ENCODE measurements at regions not wholly inside any gene's neighbourhood (a gene's known extent, or its start where the extent isn't known, plus 50 kb on each side); places are given as distances from the start of the nearest gene placed in this dataset.

DNA sequence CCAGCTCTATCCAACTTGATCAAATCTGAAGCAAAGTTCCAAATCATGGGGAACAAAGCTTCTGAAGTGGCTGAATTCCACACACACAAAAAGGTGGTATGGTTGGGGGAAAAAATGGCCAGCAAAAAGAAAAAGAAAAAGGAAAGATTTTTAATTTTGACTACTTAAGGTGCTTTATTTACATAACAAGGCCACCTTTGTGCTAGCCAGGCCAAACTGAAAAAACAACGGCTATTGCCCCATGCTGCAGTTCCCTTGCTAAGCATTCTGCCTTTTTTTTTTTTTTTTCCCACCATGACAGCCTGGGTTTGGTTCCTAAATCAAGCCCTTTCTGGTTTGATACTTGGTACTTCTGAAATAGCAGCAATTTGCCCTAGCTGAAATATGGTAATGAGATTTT lies 66.5 kb upstream of the DAZL start:
- Histone ChIP-seq H3K4me3 (no peak overlapping the region), H3K27me3 (no peaks in the 10 kb centered on the region), H3K36me3 (no peaks in the 10 kb centered on the region), H4K20me1 (no peaks in the 10 kb centered on the region), H3K4me1 (no peaks in the 10 kb centered on the region), H3K4me2 (no peak overlapping the region), H3K9ac (no peak overlapping the region), H3K9me3 (peaks cover 20% of the 10 kb centered on the region), H3K27ac (no peak overlapping the region)
- TF ChIP-seq Cebpa-rat (IDR thresholded peaks at IDR 0.05), result no peak

DNA sequence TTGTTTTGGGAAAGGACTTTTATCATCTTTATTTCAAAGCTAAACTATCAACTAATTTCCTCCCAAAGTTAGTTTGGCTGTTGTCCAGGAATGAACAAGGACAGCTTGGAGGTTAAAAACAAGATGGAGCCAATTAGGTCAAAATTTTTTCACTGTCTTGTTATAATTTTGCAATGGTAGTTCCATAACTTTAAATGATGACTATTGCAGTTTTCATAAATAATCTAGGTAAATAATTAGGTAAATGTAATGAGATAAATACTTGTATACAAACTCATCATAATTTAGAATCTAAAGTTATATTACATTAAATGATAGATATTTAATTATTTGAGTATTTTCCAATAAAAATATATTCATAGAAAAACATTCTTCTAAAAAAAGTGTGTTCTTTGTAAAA lies 68.3 kb upstream of the DAZL start:
- Histone ChIP-seq H3K27ac (no peak overlapping the region), H3K4me2 (no peak overlapping the region), H3K4me3 (no peak overlapping the region), H4K20me1 (no peaks in the 10 kb centered on the region), H3K9me3 (peaks cover 30% of the 10 kb centered on the region), H3K36me3 (no peaks in the 10 kb centered on the region), H3K9ac (no peak overlapping the region), H3K27me3 (no peaks in the 10 kb centered on the region), H3K4me1 (no peaks in the 10 kb centered on the region)
- TF ChIP-seq Cebpa-rat (IDR thresholded peaks at IDR 0.05), result no peak

DNA sequence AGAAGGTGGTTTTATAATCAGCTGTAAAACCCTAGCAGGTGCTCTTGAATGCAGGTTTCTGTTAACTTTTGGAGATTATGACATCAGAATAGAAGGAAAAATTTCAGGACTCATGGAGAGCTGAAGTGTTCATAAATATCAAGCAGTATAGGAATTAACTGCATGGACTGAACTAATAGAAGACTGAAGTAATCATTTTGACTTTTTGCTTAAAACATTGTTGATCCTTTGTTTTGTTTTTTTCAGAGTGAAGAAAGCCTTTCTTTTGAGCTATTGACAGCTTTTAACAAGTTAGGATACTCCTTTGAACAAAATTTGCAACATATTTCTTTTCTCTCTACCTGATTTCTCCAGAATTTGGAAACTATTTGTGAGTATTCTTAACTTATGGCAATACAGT lies 70.6 kb upstream of the DAZL start:
- no peak for TF ChIP-seq Cebpa-rat (IDR thresholded peaks at IDR 0.05)
- Histone ChIP-seq H3K27ac (no peak overlapping the region), H3K27me3 (no peaks in the 10 kb centered on the region), H3K9me3 (peaks cover 30% of the 10 kb centered on the region), H3K36me3 (no peaks in the 10 kb centered on the region), H3K4me2 (no peak overlapping the region), H3K4me1 (no peaks in the 10 kb centered on the region), H3K9ac (no peak overlapping the region), H3K4me3 (no peak overlapping the region), H4K20me1 (no peaks in the 10 kb centered on the region)

DNA sequence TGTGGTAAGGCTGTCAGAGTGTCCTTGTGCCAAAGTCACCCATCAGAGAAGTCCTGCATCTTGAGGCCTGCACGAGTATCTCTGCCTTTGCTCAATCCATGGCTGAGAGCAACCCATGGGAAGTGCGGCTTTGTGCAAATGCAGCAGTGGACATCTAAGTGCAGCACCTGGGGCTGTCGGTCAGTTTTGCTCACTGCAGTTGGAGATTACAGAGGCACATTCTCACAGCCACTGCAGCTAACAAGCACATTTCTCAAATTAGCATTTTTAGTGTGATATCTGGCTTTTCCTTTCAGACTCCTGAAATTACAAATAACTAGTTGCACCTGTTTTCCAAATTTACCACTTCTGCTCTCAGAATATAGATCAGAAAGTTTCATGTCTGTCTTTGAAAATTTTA lies 81.5 kb upstream of the DAZL start:
- Histone ChIP-seq H3K9me3 (no peaks in the 10 kb centered on the region), H3K27ac (no peak overlapping the region), H3K36me3 (no peaks in the 10 kb centered on the region), H3K4me3 (no peak overlapping the region), H3K27me3 (no peaks in the 10 kb centered on the region), H3K4me1 (no peaks in the 10 kb centered on the region), H4K20me1 (no peaks in the 10 kb centered on the region), H3K4me2 (no peak overlapping the region), H3K9ac (no peak overlapping the region)
- no peak for TF ChIP-seq Cebpa-rat (IDR thresholded peaks at IDR 0.05)

DNA sequence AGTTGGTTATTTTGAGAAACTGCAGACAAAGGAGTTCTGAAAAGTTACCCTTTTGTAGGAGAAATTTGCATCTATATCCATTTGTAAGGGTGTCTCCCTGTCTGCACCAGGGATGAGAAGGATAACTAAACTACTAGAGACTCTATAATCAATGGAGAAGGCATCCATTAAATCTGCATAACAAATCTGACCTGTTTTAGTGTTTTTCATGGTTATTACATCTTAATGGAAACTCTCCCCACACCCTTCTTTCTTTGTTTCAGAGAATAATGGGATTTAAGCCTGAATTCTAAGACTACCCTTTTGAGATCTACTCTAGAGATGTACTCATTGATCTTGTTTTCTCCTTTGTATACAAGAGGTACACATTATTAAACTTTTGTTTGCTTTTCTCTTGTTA lies 82.0 kb upstream of the DAZL start:
- H3K4me1 ChIP-seq, result no peaks in the 10 kb centered on the region
- H3K9me3 ChIP-seq, result no peaks in the 10 kb centered on the region
- no peak overlapping the region for H3K4me3 ChIP-seq
- TF ChIP-seq Cebpa-rat (IDR thresholded peaks at IDR 0.05), result no peak
- H3K27ac ChIP-seq, result no peak overlapping the region
- no peaks in the 10 kb centered on the region for H4K20me1 ChIP-seq
- H3K36me3 ChIP-seq, result no peaks in the 10 kb centered on the region
- no peak overlapping the region for H3K9ac ChIP-seq
- H3K4me2 ChIP-seq, result no peak overlapping the region
- H3K27me3 ChIP-seq, result no peaks in the 10 kb centered on the region

DNA sequence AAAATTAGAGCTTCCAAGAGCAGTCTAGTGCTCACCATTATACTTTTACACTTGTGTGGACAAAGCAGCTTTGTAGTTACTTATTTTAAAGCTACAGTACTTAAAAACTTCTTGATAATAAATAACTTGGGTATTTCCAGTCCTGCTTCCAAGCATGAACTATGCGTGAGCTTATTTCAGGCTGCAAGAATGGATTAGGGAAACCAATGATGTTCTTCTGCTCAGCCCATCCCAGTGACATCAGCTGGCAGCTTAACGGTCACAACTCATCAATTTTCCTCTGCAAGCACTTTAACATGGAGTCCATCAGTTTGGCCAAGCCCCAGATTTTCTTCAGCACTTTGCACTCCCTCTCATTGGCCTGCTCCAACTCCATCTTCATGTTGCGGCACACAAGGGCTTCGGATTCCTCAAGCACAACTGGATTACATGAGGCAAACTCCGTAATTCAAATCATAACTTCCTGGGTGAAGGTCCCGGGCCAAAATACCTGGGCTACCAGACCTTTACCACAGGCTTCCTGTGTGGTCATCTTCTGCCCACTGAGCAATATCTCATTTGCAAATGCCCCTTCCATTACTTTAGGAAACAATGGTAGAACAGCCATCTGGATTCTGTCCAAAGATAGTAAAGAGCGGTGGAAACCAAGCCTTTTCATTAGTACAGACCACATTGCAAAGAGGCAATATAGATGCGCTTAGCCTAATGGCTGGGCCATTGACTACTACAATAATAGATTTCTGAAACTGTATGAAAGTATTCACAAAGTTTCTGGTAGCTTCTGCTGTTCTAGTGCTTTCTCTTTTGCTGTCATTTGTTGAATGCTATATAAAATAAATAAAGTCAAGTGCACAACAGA lies 87.5 kb upstream of the DAZL start:
- no peak overlapping the region for H3K4me2 ChIP-seq
- H3K27ac ChIP-seq, result no peak overlapping the region
- H3K36me3 ChIP-seq, result no peaks in the 10 kb centered on the region
- TF ChIP-seq Cebpa-rat (IDR thresholded peaks at IDR 0.05), result no peak
- no peak overlapping the region for H3K9ac ChIP-seq
- no peaks in the 10 kb centered on the region for H4K20me1 ChIP-seq
- H3K4me3 ChIP-seq, result no peak overlapping the region
- no peaks in the 10 kb centered on the region for H3K27me3 ChIP-seq
- H3K9me3 ChIP-seq, result no peaks in the 10 kb centered on the region
- peaks cover 15% of the 10 kb centered on the region for H3K4me1 ChIP-seq

DNA sequence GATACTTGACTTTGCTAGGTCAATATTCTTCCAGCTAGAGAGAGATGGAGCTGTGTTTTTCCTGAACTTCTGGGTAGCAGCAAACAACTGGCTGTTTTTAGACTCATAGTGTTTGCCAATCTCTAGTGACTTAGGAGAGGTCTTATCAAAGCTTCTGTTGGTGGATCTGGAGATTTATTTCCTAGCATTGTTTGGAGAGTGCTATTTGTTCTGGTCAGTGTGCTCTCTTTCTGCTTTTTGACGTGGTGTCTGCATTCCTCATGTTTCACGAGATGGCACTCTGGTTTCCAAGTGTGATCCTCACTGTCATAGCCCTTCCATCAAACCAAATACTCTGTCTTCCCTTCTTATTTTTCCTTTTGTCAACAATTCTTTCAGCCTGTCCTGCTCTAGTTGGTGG lies 88.6 kb upstream of the DAZL start:
- peaks cover 15% of the 10 kb centered on the region for H3K4me1 ChIP-seq
- no peak overlapping the region for H3K27ac ChIP-seq
- H3K4me2 ChIP-seq, result no peak overlapping the region
- H3K9ac ChIP-seq, result no peak overlapping the region
- no peaks in the 10 kb centered on the region for H3K27me3 ChIP-seq
- H3K36me3 ChIP-seq, result no peaks in the 10 kb centered on the region
- no peaks in the 10 kb centered on the region for H3K9me3 ChIP-seq
- no peaks in the 10 kb centered on the region for H4K20me1 ChIP-seq
- no peak overlapping the region for H3K4me3 ChIP-seq
- TF ChIP-seq Cebpa-rat (IDR thresholded peaks at IDR 0.05), result no peak

DNA sequence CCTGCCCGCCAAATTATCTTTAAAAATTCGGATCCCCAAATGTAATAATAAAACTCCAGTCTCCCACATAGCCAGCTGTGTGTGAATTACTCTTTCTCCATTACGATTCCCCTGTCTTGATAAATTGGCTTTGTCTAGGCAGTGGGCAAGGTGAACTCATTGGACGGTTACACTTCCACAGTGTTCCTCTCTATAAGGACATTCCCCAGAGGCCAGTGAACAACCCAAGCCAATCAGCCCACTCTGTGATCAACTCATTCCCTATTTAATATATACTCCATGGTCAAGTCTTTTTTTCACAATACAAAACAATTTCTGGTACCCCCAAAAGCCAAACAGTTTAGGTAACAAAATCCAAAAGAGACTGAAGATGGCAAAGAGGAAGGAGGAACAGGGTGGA lies 90.5 kb upstream of the DAZL start:
- no peak overlapping the region for H3K4me3 ChIP-seq
- no peaks in the 10 kb centered on the region for H3K36me3 ChIP-seq
- no peak overlapping the region for H3K4me2 ChIP-seq
- no peaks in the 10 kb centered on the region for H3K9me3 ChIP-seq
- H4K20me1 ChIP-seq, result no peaks in the 10 kb centered on the region
- TF ChIP-seq Cebpa-rat (IDR thresholded peaks at IDR 0.05), result no peak
- no peak overlapping the region for H3K9ac ChIP-seq
- H3K27ac ChIP-seq, result no peak overlapping the region
- H3K4me1 ChIP-seq, result peaks cover 15% of the 10 kb centered on the region
- H3K27me3 ChIP-seq, result no peaks in the 10 kb centered on the region

DNA sequence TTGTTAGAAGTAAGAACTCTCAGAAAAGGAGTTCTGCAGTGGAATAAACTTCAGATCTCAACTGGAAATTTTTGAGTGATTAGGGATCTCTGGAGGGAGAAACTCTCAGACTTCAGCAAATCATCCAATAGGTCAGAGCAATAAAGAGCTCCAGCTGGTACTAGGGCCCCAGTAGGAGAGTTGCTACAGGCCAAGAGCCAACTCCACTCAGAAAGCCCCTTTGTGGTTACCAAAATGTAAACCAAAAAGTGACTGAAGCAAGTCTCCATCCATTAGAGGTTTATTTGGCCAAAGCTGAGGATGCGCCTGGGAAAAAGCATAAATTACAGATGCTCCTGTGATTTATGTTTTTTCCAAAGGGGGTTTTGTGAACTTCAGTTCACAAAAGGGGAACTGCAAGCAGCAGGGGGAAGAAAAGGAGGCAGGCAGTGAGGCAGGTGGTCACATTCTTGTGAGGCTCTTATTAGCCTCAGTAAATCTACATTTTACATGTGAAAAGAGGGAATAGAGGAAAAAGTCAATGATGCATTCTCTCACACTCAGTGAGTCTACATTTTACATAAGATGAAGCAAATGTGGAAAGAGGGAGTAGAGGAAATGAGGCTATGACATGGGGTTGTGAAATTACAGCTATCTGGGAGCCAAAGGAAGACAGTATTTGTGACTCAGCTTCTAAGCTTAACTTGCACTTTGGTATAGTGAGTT lies 92.4 kb upstream of the DAZL start:
- H3K4me2 ChIP-seq, result no peak overlapping the region
- no peak for TF ChIP-seq Cebpa-rat (IDR thresholded peaks at IDR 0.05)

DNA sequence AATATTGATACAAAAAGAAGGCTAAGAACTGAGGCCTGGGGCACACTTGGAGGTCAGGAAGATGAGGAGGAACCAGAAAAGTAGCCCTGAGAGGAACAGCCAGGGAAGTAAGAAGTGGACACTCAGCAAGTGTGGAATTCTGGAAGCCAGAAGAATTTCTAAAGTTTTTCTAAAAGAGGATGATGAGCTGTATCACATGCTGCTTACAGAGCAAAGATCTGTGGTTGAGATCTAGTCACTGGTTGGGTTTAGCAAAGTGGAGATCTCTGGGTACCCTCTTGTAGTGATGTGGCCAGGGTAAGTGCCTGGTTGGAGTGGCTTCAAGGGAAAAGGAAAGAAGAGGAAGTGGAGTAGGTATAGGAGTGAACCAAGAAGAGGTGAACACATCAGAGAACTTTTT lies 95.4 kb upstream of the DAZL start:
- peaks cover 15% of the 10 kb centered on the region for H3K4me1 ChIP-seq

More for the DNA sequence above, 92.4 kb upstream of the DAZL start:
- Histone ChIP-seq H3K27me3 (no peaks in the 10 kb centered on the region), H3K4me3 (no peak overlapping the region), H3K27ac (no peak overlapping the region), H3K9me3 (no peaks in the 10 kb centered on the region), H3K36me3 (no peaks in the 10 kb centered on the region), H4K20me1 (no peaks in the 10 kb centered on the region), H3K9ac (no peak overlapping the region), H3K4me1 (peaks cover 15% of the 10 kb centered on the region)

More for the DNA sequence above, 95.4 kb upstream of the DAZL start:
- Histone ChIP-seq H4K20me1 (no peaks in the 10 kb centered on the region), H3K36me3 (no peaks in the 10 kb centered on the region), H3K4me2 (no peak overlapping the region), H3K4me3 (no peak overlapping the region), H3K9ac (no peak overlapping the region), H3K9me3 (no peaks in the 10 kb centered on the region), H3K27me3 (no peaks in the 10 kb centered on the region), H3K27ac (no peak overlapping the region)
- no peak for TF ChIP-seq Cebpa-rat (IDR thresholded peaks at IDR 0.05)

All from BLaER1 (cell line).